Fibroblast of lung (primary cell): ENCODE measurements at regions not wholly inside any gene's neighbourhood (a gene's known extent, or its start where the extent isn't known, plus 50 kb on each side); places are given as distances from the start of the nearest gene placed in this dataset.

ENCODE experiments used
- CTCF ChIP-seq, 2 donors: IDR thresholded peaks in 1 of 2; conservative IDR thresholded peaks in 1 of 2; 1 replicate in 1 of 2; 2 replicates in 1 of 2; pipeline ENCODE4 v1.5.1; 2011 to 2012; ENCODE audit warnings: low read length in 2 of 2, control low read depth in 1 of 2, inconsistent platforms in 1 of 2, low read depth in 1 of 2, mild to moderate bottlenecking in 1 of 2
- EZH2 ChIP-seq: IDR thresholded peaks from 2 replicates; pipeline ENCODE4 v1.5.1; 2012; ENCODE audit warnings: low read length, control low read depth, mild to moderate bottlenecking; ENCODE audit errors: missing control alignments

GRCh38 chr5:130605234-130605633 is 559.8 kb downstream of the HINT1 start:
- TF ChIP-seq CTCF (conservative IDR thresholded peaks at IDR 0.05 in 1 of 2, IDR thresholded peaks at IDR 0.05 in 1 of 2; ENCODE audit: low read depth in 1 of 2, low read length in 2 of 2) (no peak), EZH2 (no peak)
